GM23338 (cell line): ENCODE measurements at regions not wholly inside any gene's neighbourhood (a gene's known extent, or its start where the extent isn't known, plus 50 kb on each side); places are given as distances from the start of the nearest gene placed in this dataset.

Experiments used
- ATAC-seq: fragments of 200-7000 bp; cut with Tn5 transposase; 3 replicates; pipeline ENCODE4 v1.9.1; 2020
- DNase-seq: peaks from one replicate; pipeline ENCODE4 v3.0.0-alpha.2; 2015; ENCODE audit warnings: low spot score
- H2AFZ ChIP-seq: fragments of 200-600 bp; sonication (generic); 2 replicates; pipeline ENCODE4 v1.8.0; 2016; ENCODE audit warnings: antibody characterized with exemption, mild to moderate bottlenecking, moderate library complexity
- H3F3A ChIP-seq: fragments of 200-600 bp; sonication (generic); replicated peaks from 2 replicates; pipeline ENCODE4 v1.8.0; 2017; ENCODE audit warnings: antibody characterized with exemption, mixed run types, low read depth
- H3K27ac ChIP-seq: fragments of 200-600 bp; sonication (generic); 2 replicates; pipeline ENCODE4 v1.6.1; 2016; ENCODE audit warnings: low read depth
- H3K27me3 ChIP-seq: fragments of 200-600 bp; sonication (generic); 2 replicates; pipeline ENCODE4 v1.8.0; 2016; ENCODE audit warnings: mild to moderate bottlenecking, mixed run types, moderate library complexity; ENCODE audit not compliant: insufficient read depth
- H3K36me3 ChIP-seq: fragments of 200-600 bp; sonication (generic); 2 replicates; pipeline ENCODE4 v1.8.0; 2016; ENCODE audit warnings: mild to moderate bottlenecking; ENCODE audit not compliant: insufficient read depth
- H3K4me1 ChIP-seq: fragments of 200-600 bp; sonication (generic); 2 replicates; pipeline ENCODE4 v1.8.0; 2016; ENCODE audit warnings: mild to moderate bottlenecking, moderate library complexity; ENCODE audit not compliant: insufficient read depth
- H3K4me2 ChIP-seq: fragments of 200-600 bp; sonication (generic); 2 replicates; pipeline ENCODE4 v1.7.1; 2017; ENCODE audit warnings: mixed run types
- H3K4me3 ChIP-seq: fragments of 200-600 bp; sonication (generic); 2 replicates; pipeline ENCODE4 v1.6.1; 2016; ENCODE audit warnings: mixed run types
- H3K79me2 ChIP-seq: fragments of 200-600 bp; sonication (generic); replicated peaks from 2 replicates; pipeline ENCODE4 v1.8.0; 2017; ENCODE audit warnings: mild to moderate bottlenecking; ENCODE audit not compliant: insufficient read depth
- H3K9me2 ChIP-seq: fragments of 200-600 bp; sonication (generic); 2 replicates; pipeline ENCODE4 v1.8.0; 2017; ENCODE audit not compliant: insufficient read depth
- H4K20me1 ChIP-seq: fragments of 200-600 bp; sonication (generic); replicated peaks from 2 replicates; pipeline ENCODE4 v1.8.0; 2017; ENCODE audit warnings: mild to moderate bottlenecking; ENCODE audit not compliant: insufficient read depth
- H3K27ac Mint-ChIP-seq: 2 replicates; pipeline ENCODE4 v1.8.0; 2020; ENCODE audit warnings: inconsistent platforms, mild to moderate bottlenecking, moderate library complexity, mixed read lengths
- H3K27me3 Mint-ChIP-seq: 3 replicates; pipeline ENCODE4 v1.8.0; 2022; ENCODE audit warnings: low read depth, mild to moderate bottlenecking, moderate library complexity, mixed read lengths, inconsistent platforms; ENCODE audit not compliant: insufficient read depth, poor library complexity
- H3K36me3 Mint-ChIP-seq: 3 replicates; pipeline ENCODE4 v1.8.0; 2021; ENCODE audit warnings: low read depth, mild to moderate bottlenecking, inconsistent platforms, moderate library complexity, mixed read lengths
- H3K4me1 Mint-ChIP-seq: 3 replicates; pipeline ENCODE4 v1.8.0; 2020; ENCODE audit warnings: mild to moderate bottlenecking, inconsistent platforms, mixed read lengths
- H3K4me3 Mint-ChIP-seq: 3 replicates; pipeline ENCODE4 v1.8.0; 2021; ENCODE audit warnings: moderate library complexity, mild to moderate bottlenecking, inconsistent platforms, mixed read lengths
- H3K9me3 Mint-ChIP-seq: 3 replicates; pipeline ENCODE4 v1.8.0; 2020; ENCODE audit warnings: moderate library complexity, mild to moderate bottlenecking, inconsistent platforms, mixed read lengths
- CREB1 ChIP-seq: fragments of 250-450 bp; sonication (Bioruptor Pico); IDR thresholded peaks from 2 replicates; pipeline ENCODE4 v1.5.0; 2020; ENCODE audit warnings: low read depth, mild to moderate bottlenecking, moderate library complexity
- CTCF ChIP-seq, 2 experiments: fragments of 200-600 bp in 1 of 2; sonication (generic) in 1 of 2; conservative IDR thresholded peaks; 2 replicates each; pipeline versions ENCODE4 v1.5.1 to v1.6.1; 2016 to 2017; ENCODE audit warnings: antibody characterized with exemption in 2 of 2, low read depth in 2 of 2, mild to moderate bottlenecking in 2 of 2, moderate library complexity in 1 of 2
- ETS1 ChIP-seq: IDR thresholded peaks from 2 replicates; pipeline ENCODE4 v1.6.1; 2016; ENCODE audit warnings: antibody characterized with exemption
- EZH2 ChIP-seq: fragments of 200-600 bp; sonication (generic); IDR thresholded peaks from one replicate; pipeline ENCODE4 v1.8.0; 2017; ENCODE audit warnings: antibody characterized with exemption, mild to moderate bottlenecking, low read depth; ENCODE audit not compliant: unreplicated experiment
- EZH2phosphoT487 ChIP-seq: fragments of 200-600 bp; sonication (generic); IDR thresholded peaks from one replicate; pipeline ENCODE4 v1.8.1; 2018; ENCODE audit warnings: antibody characterized with exemption; ENCODE audit not compliant: unreplicated experiment
- JUNB ChIP-seq: IDR thresholded peaks from one replicate; pipeline ENCODE4 v1.6.1; 2016; ENCODE audit warnings: antibody characterized with exemption; ENCODE audit not compliant: unreplicated experiment
- NANOG ChIP-seq: IDR thresholded peaks from 2 replicates; pipeline ENCODE4 v1.6.1; 2016; ENCODE audit warnings: antibody characterized with exemption, borderline replicate concordance
- POLR2AphosphoS5 ChIP-seq: IDR thresholded peaks from 2 replicates; pipeline ENCODE4 v1.6.1; 2016; ENCODE audit warnings: antibody characterized with exemption, low read depth
- REST ChIP-seq: IDR thresholded peaks from one replicate; pipeline ENCODE4 v1.6.1; 2018; ENCODE audit warnings: antibody characterized with exemption; ENCODE audit not compliant: unreplicated experiment
- STAT1 ChIP-seq: IDR thresholded peaks from one replicate; pipeline ENCODE4 v1.6.1; 2016; ENCODE audit warnings: antibody characterized with exemption; ENCODE audit not compliant: unreplicated experiment
- ZNF114 ChIP-seq: fragments of 250-450 bp; sonication (Bioruptor Pico); IDR thresholded peaks from 2 replicates; pipeline ENCODE4 v1.5.0; 2020; ENCODE audit warnings: mild to moderate bottlenecking, moderate library complexity
- ZNF331 ChIP-seq: fragments of 250-450 bp; sonication (Bioruptor Pico); IDR thresholded peaks from 2 replicates; pipeline ENCODE4 v1.5.0; 2020; ENCODE audit warnings: low read depth, mild to moderate bottlenecking, moderate library complexity
- ZNF462 ChIP-seq: fragments of 250-450 bp; sonication (Bioruptor Pico); IDR thresholded peaks from 2 replicates; pipeline ENCODE4 v1.5.0; 2020; ENCODE audit warnings: mild to moderate bottlenecking, moderate library complexity

GRCh38 chr2:167678158-167678557, 569.2 kb downstream of the STK39 start:
- H3K27me3 ChIP-seq = no peaks in the 10 kb centered on the region
- H3K4me3 ChIP-seq = no peak overlapping the region
- ATAC-seq (no peak), DNase-seq (no peak)
- no peak overlapping the region for H3K27ac ChIP-seq
- Mint-ChIP-seq H3K27ac (no peak overlapping the region), H3K4me1 (peaks cover 32% of the 10 kb centered on the region), H3K9me3 (no peaks in the 10 kb centered on the region), H3K36me3 (no peaks in the 10 kb centered on the region), H3K4me3 (no peak overlapping the region), H3K27me3 (peaks cover 2% of the 10 kb centered on the region)
- H2AFZ ChIP-seq = no peak overlapping the region
- H3F3A ChIP-seq = no peaks in the 10 kb centered on the region
- no peak overlapping the region for H3K4me2 ChIP-seq
- no peaks in the 10 kb centered on the region for H3K79me2 ChIP-seq
- TF ChIP-seq JUNB (no peak), STAT1 (no peak), ETS1 (no peak), EZH2 (no peak), CTCF (conservative IDR thresholded peaks at IDR 0.05; ENCODE audit: low read depth in 2 of 2) (no peak), ZNF114 (no peak), ZNF331 (CRISPR knock-in tag) (no peak), EZH2phosphoT487 (no peak), REST (no peak), NANOG (no peak), POLR2AphosphoS5 (no peak), ZNF462 (CRISPR knock-in tag) (no peak), CREB1 (CRISPR knock-in tag) (no peak)
- no peaks in the 10 kb centered on the region for H3K36me3 ChIP-seq
- H3K4me1 ChIP-seq = peaks cover 28% of the 10 kb centered on the region
- H4K20me1 ChIP-seq = no peaks in the 10 kb centered on the region
- H3K9me2 ChIP-seq = no peaks in the 10 kb centered on the region
